Ascending aorta (tissue), 2 donors: ENCODE measurements at regions not wholly inside any gene's neighbourhood (a gene's known extent, or its start where the extent isn't known, plus 50 kb on each side); places are given as distances from the start of the nearest gene placed in this dataset.
"Not testable (repeated sequence)": the region's sequence is repeated elsewhere in the genome, so short reads cannot be mapped to it uniquely, and the experiment has no call there.

ENCODE experiments used
- DNase-seq, 2 donors: peaks; one replicate each; pipeline ENCODE4 v3.0.0-alpha.2; 2019; ENCODE audit warnings: low spot score in 2 of 2
- H3K27ac ChIP-seq, 2 donors: fragments of 200-600 bp; sonication (generic); one replicate each; pipeline ENCODE4 v1.5.1; 2016 to 2017; ENCODE audit warnings: mild to moderate bottlenecking in 1 of 2
- H3K27me3 ChIP-seq: fragments of 200-600 bp; sonication (generic); one replicate; pipeline ENCODE4 v1.5.1; 2017
- H3K36me3 ChIP-seq, 2 donors: fragments of 200-600 bp; sonication (generic); one replicate each; pipeline ENCODE4 v1.5.1; 2016
- H3K4me1 ChIP-seq, 2 donors: fragments of 200-600 bp; sonication (generic); one replicate each; pipeline ENCODE4 v1.5.1; 2016 to 2017; ENCODE audit warnings: mild to moderate bottlenecking in 1 of 2
- H3K4me3 ChIP-seq, 2 donors: fragments of 200-600 bp; sonication (generic); one replicate each; pipeline ENCODE4 v1.5.1; 2016 to 2017; ENCODE audit warnings: mild to moderate bottlenecking in 1 of 2
- H3K9me3 ChIP-seq, 2 donors: fragments of 200-600 bp; sonication (generic); one replicate each; pipeline ENCODE4 v1.5.1; 2016
- intact Hi-C: fragments of 100-400 bp; cut with DNase I; formaldehyde crosslinking; loops from one replicate; pipeline ENCODE4 v1.15.1; 2023

DNA sequence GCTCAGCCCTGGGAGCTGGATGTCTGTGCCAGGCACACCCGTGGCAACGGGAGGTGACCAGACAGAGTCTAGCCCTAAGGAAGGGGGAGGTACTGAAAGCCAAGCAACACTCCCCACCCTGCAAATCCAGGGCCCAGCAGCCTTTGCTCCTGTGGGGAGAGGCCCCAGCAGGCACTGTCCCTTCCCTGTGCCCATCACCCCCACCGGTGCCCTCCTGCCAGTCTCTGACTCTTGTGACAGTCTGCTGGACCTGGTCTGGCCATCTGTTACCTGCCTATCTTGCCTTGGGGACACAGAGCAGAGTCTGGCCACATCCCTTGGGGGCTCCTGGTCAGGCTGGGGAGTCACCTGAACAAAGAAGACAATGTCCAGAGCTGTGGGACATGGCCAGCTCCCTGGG is 520.2 kb downstream of the TP53TG3F start:
- H3K27ac ChIP-seq, H3K4me1 ChIP-seq, intact Hi-C loops, H3K4me3 ChIP-seq, H3K27me3 ChIP-seq, DNase-seq, H3K36me3 ChIP-seq, H3K9me3 ChIP-seq: not testable (repeated sequence)

DNA sequence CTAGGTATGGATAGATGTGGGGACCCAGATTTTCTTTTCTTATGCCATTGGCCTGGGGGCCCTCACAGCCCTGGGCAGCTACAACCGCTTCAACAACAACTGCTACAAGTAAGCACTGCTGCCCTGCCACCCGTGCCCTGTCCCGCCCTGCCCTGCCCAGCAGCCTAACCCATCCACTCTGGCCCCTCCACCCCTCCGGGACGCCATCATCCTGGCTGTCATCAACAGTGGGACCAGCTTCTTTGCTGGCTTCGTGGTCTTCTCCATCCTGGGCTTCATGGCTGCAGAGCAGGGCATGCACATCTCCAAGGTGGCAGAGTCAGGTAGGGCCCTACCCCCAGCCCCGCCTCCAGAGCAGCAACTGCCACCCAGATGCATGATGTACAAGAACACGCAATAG is 521.3 kb downstream of the TP53TG3F start:
- H3K27ac ChIP-seq, DNase-seq, H3K9me3 ChIP-seq, H3K4me1 ChIP-seq, H3K36me3 ChIP-seq, intact Hi-C loops, H3K4me3 ChIP-seq, H3K27me3 ChIP-seq: not testable (repeated sequence)

- H3K27ac ChIP-seq, H3K4me3 ChIP-seq, H3K9me3 ChIP-seq, H3K27me3 ChIP-seq, intact Hi-C loops, DNase-seq, H3K36me3 ChIP-seq, H3K4me1 ChIP-seq: not testable (repeated sequence)
Measured at GRCh38 chr16:33984428-33984827, 525.0 kb downstream of the TP53TG3F start.

- H3K36me3 ChIP-seq, DNase-seq, intact Hi-C loops, H3K9me3 ChIP-seq, H3K27ac ChIP-seq, H3K4me1 ChIP-seq, H3K27me3 ChIP-seq, H3K4me3 ChIP-seq: not testable (repeated sequence)
Measured at GRCh38 chr16:33986521-33986920, 527.1 kb downstream of the TP53TG3F start.

DNA sequence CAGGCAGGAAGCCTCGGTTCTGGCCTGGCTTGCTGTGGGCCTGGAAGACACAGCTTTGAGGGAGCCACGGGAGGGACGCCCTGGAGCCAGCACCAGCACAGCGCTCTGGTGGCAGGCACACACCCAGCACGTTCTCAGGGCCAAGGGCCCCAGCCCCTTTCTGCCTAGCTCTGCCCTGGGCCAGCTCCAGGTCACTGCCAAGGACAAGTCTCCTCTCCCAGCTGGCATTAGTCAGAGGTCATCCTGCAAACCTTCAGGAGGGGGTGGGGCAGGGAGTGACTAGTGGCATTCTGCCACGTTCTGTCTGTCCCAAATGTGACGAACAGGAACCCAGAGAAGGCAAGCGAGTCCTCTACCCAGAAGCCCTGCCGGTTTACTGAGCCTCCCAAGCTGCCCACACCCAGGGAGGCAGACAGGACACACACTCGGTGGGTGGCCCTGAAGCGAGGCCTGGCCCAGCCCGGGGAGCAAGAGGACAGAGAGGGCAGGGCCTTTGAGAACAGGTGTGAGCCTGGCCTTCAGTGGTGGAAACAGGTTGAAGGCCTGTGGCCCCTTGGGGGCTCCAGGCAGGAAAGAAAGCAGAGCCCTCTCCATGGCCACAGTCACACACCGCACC is 528.0 kb downstream of the TP53TG3F start:
- H3K36me3 ChIP-seq, DNase-seq, H3K27me3 ChIP-seq, H3K4me1 ChIP-seq, H3K9me3 ChIP-seq, intact Hi-C loops, H3K27ac ChIP-seq, H3K4me3 ChIP-seq: not testable (repeated sequence)

DNA sequence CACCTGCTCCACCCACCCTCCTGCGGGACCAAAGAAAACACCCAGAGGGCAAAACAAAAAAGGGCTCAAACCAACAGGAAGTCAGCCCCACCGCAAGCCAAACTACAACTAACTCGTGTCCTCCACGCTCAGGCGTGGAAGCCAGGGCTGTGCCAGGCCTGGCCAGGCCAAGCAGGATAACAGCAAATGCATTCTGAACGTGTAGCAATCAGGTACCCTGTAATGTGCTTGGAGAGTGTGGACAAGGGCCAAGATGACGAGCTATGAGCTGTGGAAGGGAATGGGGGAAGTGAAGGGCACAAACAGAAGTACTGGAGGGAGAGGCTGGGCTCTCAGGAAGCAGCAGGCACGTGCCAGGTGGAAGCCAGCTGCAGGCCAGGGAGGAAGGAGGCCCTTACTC is 528.6 kb downstream of the TP53TG3F start:
- H3K27ac ChIP-seq, DNase-seq, H3K4me1 ChIP-seq, H3K36me3 ChIP-seq, intact Hi-C loops, H3K9me3 ChIP-seq, H3K4me3 ChIP-seq, H3K27me3 ChIP-seq: not testable (repeated sequence)

GRCh38 chr16:33990488-33990887 is 531.1 kb downstream of the TP53TG3F start:
- H3K9me3 ChIP-seq, H3K36me3 ChIP-seq, H3K27me3 ChIP-seq, H3K4me3 ChIP-seq, intact Hi-C loops, DNase-seq, H3K4me1 ChIP-seq, H3K27ac ChIP-seq: not testable (repeated sequence)

DNA sequence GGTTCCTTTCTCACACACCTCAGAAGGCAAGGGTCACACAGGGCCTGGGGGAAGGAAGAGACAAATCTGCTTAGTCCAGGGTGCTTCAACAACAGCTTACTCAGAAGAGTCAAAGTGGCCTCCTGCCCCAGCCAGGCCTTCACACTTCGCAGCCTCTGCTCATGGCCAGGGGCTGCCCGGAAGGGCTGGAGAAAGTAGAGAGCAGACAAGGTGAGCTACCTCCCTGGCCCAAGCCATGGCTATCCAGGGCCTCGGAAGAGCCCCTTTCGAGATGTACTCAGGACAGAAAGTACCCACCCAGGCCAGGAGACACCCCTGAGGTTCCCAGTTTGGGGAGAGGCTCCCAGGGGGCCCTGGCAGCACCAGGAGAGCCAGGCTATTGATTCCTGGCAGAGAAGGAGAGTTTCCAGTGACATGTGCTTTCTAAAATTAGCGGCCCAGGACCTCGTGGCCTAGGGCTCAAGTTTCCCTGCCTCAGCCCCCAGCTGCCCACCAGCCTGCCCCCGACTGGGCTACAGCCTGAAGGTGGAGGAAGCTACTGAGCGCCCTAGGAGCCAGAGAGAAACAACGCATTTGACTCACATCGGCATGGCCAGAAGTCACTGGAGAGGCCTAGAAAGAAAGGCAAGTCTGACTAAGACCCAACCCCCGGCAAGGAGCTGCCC is 533.2 kb downstream of the TP53TG3F start:
- DNase-seq, H3K4me3 ChIP-seq, intact Hi-C loops, H3K36me3 ChIP-seq, H3K9me3 ChIP-seq, H3K4me1 ChIP-seq, H3K27me3 ChIP-seq, H3K27ac ChIP-seq: not testable (repeated sequence)

DNA sequence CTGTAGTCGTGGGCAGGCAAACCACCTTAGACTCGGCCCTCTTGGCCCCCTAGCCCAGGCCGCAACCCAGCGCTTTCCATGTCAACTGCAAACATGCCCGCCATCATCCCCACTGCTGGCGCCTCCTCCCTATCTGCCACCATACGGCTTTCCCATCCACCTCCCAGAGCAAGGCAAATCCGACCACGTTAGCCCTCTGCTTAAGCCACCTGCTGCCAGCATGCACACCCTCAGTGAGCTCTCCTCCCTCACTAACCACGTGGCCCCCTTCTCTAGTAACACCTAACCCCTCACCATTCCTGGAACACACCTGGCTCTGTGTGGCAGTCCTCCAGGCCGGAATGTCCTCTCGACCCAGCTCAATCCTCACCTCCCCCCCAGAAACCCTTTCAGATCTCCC is 534.8 kb downstream of the TP53TG3F start:
- H3K36me3 ChIP-seq, H3K4me1 ChIP-seq, H3K27me3 ChIP-seq, H3K27ac ChIP-seq, DNase-seq, H3K9me3 ChIP-seq, intact Hi-C loops, H3K4me3 ChIP-seq: not testable (repeated sequence)

DNA sequence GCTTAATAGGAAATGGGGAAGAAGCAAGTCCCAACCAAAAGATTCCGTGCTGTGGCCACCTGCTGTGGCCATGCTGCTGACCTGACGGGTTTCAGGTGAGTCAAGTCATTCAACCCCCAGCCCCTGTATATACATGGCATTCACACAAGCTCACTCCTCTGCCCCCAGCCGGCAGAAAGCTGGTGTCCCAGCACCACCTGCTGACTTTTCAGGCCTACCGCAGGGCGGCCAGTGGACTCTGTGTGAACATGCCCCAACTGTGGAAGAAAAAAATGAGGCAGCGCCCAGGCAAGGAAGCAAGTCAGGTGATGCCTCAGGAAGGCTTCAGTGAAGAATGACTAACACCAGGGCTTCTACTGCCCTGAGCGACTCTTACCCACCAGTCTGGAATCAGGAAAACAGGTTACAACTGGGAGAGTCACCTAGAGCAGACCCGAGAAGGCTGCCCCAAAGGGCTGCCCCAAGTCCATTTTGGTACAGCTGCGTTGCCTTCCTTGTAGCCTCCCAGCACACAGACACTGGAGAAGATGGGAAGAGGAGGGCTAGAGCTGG is 536.5 kb downstream of the TP53TG3F start:
- H3K4me1 ChIP-seq, intact Hi-C loops, H3K4me3 ChIP-seq, H3K36me3 ChIP-seq, DNase-seq, H3K27me3 ChIP-seq, H3K9me3 ChIP-seq, H3K27ac ChIP-seq: not testable (repeated sequence)

DNA sequence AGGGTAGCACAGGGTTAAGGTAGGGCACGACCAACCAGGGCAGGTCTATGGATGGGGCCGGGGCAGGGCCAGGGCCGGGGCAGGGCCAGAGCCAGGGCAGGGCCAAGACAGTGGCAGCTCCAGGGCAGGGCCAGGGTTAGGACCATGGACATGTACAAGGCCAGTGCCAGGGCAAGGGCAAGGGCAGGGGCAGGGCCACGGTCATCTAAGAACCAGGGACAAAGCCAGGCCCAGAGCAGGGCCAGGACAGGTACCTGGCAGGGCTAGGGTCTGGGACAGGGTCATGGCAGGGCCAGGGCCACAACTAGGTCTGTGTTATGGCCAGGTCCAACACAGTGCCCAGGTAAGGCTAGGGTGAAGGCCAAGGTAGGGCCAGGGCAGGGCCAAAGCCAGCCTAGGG is 541.8 kb downstream of the TP53TG3F start:
- H3K4me3 ChIP-seq, intact Hi-C loops, H3K36me3 ChIP-seq, H3K27me3 ChIP-seq, DNase-seq, H3K9me3 ChIP-seq, H3K4me1 ChIP-seq, H3K27ac ChIP-seq: not testable (repeated sequence)

DNA sequence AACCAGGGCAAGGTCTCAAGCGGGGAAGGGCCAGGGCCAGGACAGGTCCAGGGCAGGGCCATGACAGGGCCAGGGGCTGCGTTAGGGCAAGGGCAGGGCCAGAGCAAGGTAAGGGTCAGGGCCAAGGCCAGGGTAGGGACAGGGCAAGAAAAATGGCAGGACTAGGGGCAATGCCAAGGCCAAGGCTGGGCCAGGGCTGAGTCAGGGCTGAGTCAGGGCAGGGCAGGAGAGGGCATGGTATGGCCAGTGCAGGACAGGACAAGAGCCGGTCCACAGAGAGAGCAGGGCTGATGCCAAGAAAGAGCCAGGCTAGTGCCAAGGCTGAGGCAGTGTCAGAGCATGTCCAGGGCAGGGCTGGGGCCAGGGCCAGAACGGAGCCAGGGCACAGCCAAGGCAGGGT is 542.5 kb downstream of the TP53TG3F start:
- H3K9me3 ChIP-seq, H3K36me3 ChIP-seq, DNase-seq, H3K4me1 ChIP-seq, H3K27me3 ChIP-seq, H3K27ac ChIP-seq, H3K4me3 ChIP-seq, intact Hi-C loops: not testable (repeated sequence)

DNA sequence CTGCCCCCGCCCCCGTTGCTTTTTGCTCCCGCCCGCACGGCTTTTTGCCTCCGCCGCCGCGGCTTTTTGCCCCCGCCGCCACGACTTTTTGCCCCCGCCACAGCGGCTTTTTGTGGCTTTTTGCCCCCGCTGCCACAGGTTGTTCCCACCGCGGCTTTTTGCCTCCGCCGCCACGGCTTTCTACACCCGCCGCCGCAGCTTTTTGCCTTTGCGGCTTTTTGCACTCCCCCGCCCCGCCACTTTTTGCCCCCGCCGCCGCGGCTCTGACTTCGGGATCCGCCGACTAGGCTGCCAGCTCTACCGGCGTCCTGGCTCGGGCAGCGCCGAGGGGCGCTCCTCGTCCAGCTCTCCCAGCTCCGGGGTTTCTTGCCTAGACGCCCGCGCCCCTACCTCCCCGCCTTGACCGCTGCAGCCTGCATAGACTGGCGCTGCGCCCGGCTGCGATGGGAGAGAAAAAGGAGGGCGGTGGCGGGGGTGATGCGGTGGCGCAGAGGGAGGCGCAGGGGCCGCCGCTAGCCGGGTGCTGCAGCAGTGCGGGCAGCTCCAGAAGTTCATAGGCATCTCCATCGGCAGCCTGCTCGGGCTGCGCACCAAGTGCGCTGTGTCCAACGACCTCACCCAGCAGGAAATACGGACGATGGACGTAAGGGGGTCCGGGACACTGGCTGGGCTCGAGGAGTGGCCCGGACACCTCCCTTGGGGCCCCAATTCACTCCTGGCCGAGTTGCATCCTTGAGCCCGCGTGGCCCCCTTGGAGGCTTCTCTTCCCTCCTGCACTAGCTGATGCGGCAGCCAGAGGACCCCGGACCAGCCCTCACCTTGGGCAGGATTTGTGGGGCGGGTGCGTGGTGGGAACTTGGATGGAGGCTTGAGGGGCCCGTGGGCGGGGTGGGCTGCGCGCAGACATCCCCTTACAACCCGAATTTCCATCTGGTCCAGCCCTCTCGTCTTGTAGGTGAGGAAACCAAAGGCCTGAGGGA is 555.7 kb downstream of the TP53TG3F start:
- H3K27ac ChIP-seq, DNase-seq, H3K9me3 ChIP-seq, H3K4me1 ChIP-seq, intact Hi-C loops, H3K4me3 ChIP-seq, H3K27me3 ChIP-seq, H3K36me3 ChIP-seq: not testable (repeated sequence)

- H3K36me3 ChIP-seq, H3K9me3 ChIP-seq, H3K4me1 ChIP-seq, H3K27me3 ChIP-seq, H3K27ac ChIP-seq, intact Hi-C loops, DNase-seq, H3K4me3 ChIP-seq: not testable (repeated sequence)
Measured at GRCh38 chr16:34018277-34018676, 558.9 kb downstream of the TP53TG3F start.
